Limb (tissue), 2 donors: ENCODE measurements at regions not wholly inside any gene's neighbourhood (a gene's known extent, or its start where the extent isn't known, plus 50 kb on each side); places are given as distances from the start of the nearest gene placed in this dataset.
"Not testable (repeated sequence)": the region's sequence is repeated elsewhere in the genome, so short reads cannot be mapped to it uniquely, and the experiment has no call there.

Experiments
- DNase-seq, 2 donors: peaks; one replicate each; pipeline ENCODE4 v3.0.0-alpha.2; 2016; ENCODE audit errors: extremely low spot score in 2 of 2

DNA sequence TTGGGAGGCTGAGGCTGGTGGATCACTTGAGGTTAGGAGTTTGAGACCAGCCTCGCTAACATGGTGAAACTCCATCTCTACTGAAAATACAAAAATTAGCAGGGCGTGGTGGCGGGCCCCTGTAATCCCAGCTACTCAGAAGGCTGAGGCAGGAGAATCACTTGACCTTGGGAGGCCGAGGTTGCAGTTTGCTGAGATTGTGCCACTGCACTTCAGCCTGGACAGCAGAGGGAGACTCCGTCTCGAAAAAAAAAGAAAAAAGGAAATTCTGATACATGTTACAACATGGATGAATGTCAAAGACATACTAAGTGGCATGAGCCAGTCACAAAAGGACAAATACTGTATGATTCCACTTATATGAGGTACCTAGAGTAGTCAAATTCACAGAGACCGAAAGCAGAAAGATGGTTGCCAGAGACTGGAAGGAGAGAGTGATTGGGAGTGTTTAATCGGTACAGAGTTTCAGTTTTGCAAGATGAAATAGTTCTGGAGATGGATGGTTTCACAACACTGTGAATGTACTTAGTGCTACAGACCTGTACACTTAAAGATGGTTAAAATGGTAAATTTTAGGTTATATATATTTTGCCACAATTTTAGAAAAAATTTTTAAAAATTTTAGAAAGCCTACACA lies 92.3 kb downstream of the BLID start:
- DNase-seq: no peak

GRCh38 chr11:122022646-122023045 lies 93.4 kb downstream of the BLID start:
- DNase-seq: no peak

- DNase-seq: no peak
Measured at GRCh38 chr11:122020902-122021301, 95.1 kb downstream of the BLID start.

GRCh38 chr11:122019908-122020694 lies 95.9 kb downstream of the BLID start:
- DNase-seq: no peak

DNA sequence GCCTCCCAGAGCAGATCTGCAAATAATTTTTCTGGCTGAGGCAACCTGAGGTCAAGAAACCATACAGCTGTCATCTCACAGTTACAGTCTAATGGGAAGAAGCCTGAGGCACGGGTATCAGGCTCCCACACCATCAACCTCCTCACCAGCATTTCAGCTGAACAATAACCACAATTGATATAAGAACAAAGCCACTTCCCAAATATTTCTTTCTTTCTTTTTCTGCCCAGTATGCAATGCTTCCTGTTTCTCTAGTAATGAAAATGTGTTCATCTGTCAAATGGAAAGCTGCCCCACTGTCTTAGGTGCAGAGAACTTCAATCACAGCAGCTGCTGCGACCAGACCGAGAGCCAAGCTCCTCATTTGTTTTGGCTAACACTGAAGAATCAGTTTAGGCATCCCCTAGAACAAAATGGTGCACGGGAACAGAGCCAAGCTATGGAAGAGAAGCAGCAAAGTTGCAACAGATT lies 108.4 kb downstream of the BLID start:
- DNase-seq: peak; percentile 39 to 66

DNA sequence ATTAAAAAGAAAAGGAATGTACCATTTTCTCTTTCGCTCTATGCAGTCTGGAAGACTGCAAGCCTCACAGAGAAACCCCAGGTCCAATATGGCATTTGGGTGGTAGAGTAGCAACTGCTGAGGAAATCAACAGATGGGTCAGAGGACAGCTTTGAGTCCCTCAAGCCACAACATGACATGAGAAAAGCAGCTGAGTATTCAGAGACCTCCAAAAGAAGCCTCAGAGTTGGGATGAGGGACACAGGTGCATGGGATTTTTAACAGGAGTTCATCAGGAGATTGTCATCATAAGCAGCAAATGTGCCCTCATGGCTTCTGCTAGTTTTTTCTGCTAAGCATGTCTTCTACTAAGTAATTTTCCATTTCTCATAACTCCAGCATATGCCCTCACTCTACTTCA lies 111.6 kb downstream of the BLID start:
- no peak for DNase-seq

DNA sequence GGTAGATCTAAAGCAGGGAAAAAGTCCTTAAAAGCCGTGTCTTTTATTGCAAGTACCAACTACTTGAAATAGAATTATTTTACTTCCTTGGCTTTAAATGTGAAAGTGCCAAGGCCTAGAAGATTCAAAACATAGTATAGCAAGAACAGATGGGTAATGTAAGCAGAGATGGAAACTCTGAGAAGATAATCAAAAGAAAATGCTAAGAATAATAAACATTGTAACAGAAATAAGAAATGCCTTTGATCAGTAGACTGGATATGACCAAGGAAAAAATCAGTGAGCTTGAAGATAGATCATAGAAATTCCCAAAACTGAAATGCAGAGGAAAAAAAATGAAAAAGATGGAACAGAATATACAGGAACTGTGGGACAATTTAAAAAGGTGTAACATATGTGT lies 113.1 kb downstream of the BLID start:
- DNase-seq: no peak

GRCh38 chr11:122002047-122002446 lies 114.0 kb downstream of the BLID start:
- no peak for DNase-seq

GRCh38 chr11:121999651-122000050 lies 116.4 kb downstream of the BLID start:
- DNase-seq: no peak

DNA sequence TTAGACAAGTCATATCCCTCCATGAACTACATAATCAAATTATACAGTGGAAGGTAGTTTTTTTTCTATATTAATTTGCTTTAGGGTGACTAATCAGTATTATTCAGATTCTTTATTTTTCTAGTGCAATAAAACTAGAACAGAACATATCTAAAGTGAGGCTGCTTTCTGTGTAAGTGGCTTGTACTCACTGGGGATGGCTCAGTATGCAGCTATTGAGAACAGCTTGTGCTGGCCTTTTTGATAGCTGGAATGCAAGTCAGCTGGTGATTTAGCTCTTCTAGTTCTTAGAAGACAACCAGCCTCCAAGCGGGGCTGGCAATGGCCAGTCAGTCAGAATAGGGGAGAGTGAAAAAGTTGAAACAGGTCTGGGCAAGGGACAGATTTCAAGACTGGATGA lies 119.4 kb downstream of the BLID start:
- no peak for DNase-seq

DNA sequence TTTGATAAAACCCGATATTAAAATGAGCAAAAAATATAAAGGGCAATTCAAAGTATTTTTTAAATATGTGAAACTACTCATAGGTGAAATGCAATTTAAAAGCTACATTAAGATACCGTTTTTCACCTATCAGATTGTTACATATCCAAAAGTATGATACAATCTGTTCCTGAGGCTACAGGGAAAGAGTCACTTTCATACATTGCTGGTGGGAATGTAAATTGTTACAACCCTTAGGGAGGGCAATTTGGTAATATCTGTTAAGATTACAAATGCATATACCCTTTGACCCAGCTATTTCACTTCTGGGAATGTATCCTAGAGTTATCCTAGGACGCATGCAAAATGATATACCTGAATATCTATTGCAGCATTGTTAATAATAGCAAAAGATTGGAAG lies 132.1 kb downstream of the BLID start:
- no peak for DNase-seq

GRCh38 chr11:121977914-121978313 lies 138.1 kb downstream of the BLID start:
- not testable (repeated sequence) for DNase-seq

DNA sequence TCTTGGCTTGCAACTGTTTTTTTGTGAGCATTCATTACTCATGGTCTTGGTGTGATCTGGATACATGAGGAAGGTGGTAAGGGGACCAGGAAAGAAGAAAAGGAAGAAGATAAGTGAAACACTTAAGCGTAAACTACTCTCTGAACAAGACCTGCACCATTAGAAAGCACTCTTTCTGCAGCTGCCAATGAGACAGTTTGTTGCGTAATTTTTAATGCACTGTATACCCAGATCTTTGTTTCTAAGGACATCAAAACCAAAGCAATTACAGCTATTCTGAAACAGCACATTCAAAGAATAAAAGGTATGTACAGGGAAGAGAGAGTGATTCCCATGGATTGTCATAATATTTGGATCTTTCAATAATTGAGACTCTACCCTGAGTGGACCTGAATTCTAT lies 147.4 kb downstream of the BLID start:
- no peak for DNase-seq

- DNase-seq: no peak
Measured at GRCh38 chr11:121967131-121967704, 148.8 kb downstream of the BLID start.

DNA sequence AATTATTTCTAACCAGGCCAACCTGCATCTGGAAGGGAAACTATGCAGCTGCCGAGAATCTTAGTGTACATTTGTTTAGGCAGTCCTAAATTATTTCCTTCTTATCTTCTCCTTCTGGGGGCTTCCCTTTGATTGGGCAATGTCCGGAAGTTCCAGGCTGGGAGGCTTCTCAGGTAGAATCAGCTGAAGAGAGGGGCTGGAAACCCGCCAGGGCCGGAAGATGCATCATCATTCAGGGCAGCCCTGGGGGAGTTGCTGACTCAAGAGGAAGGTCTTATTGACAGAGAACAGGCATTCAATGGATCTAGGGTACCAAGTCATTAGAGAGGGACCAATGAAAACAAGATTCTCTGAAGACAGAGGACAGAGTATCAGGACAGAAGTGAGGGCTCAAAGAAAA lies 150.7 kb downstream of the BLID start:
- no peak for DNase-seq

- no peak for DNase-seq
Measured at GRCh38 chr11:121964591-121964990, 151.4 kb downstream of the BLID start.

- not testable (repeated sequence) for DNase-seq
Measured at GRCh38 chr11:121963846-121964245, 152.2 kb downstream of the BLID start.

GRCh38 chr11:121961321-121961801 lies 154.7 kb downstream of the BLID start:
- no peak for DNase-seq

DNA sequence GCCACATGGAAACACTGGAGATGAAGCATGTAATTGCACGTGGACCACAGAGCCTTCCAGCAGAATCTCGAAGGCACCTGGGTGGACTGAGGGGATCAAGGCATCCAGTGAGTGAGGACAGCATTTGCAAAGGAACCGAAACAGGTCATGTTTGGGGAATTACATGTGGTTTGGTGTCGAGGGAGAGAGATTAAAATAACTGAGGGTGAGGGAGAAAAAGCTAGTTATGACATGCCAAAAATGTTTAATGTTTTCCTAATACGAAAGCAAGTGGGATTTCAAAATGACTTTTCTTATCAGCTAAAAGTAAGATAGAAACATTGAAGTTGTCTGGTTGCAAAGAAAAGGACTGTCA lies 157.1 kb downstream of the BLID start:
- no peak for DNase-seq

GRCh38 chr11:121958323-121958970 lies 157.6 kb downstream of the BLID start:
- DNase-seq: no peak

DNA sequence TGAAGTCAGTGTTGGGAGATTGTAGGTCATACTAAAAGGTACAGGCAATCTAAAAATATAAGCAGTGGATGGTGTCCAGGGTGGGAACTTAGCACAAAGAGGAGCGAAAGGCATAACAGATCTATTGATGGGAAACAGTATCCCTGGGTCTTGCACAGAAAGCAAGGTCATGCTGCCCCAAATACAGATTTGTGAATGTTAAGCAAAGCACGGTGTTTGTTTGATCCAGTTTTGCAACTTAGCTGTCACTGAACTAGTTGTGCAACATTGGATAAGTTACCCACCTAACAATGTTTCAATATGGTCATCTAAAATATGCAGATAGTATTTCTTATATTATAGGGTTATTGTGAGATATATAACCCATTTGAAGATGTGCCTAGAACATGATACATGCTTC lies 162.9 kb downstream of the BLID start:
- DNase-seq: no peak

DNA sequence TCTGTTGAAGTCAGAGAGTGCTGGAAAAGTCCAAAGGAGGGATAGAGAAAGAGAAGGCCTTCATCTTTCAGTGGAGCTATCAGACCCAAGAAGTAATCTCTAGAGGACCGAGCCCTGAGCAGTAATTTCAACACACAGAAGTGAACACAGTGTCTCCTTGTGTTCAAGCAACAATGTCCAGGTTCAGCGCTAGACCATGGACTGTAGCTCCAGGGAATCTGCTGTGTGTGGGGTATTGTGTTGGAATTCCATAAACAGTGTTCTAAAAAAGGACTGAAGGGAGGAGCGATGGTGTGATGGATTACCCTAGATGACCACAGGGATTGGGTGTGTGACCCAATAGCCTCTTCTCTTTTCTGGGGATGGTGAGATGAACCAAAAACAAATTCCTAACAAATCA lies 165.9 kb downstream of the BLID start:
- no peak for DNase-seq
